Bronchial epithelial cell (primary cell): ENCODE measurements at regions not wholly inside any gene's neighbourhood (a gene's known extent, or its start where the extent isn't known, plus 50 kb on each side); places are given as distances from the start of the nearest gene placed in this dataset.

Experiments
- DNase-seq: peaks from one replicate; pipeline ENCODE4 v3.0.0-alpha.2; 2010; ENCODE audit warnings: low read depth
- FAIRE-seq: peaks from 2 replicates; lab custom pipeline; 2011; peaks lifted over from hg19 to GRCh38; lab: Jason Lieb, UNC
- H3K27me3 ChIP-seq: 2 replicates; pipeline ENCODE4 v1.5.1; 2011; ENCODE audit warnings: low read length; ENCODE audit not compliant: control insufficient read depth, insufficient read depth
- H3K36me3 ChIP-seq: 2 replicates; pipeline ENCODE4 v1.5.1; 2011; ENCODE audit warnings: low read length; ENCODE audit not compliant: control insufficient read depth, insufficient read depth
- H3K4me3 ChIP-seq: 2 replicates; pipeline ENCODE4 v1.5.1; 2011; ENCODE audit warnings: mild to moderate bottlenecking, low read depth, low read length, control low read depth
- TF ChIP-seq, protein P1 (sequence below): IDR thresholded peaks from 2 replicates; pipeline ENCODE4 v1.5.1; 2011; ENCODE audit warnings: mild to moderate bottlenecking, moderate library complexity, low read length, control low read depth, inconsistent platforms; ENCODE audit not compliant: insufficient read depth, severe bottlenecking

DNA sequence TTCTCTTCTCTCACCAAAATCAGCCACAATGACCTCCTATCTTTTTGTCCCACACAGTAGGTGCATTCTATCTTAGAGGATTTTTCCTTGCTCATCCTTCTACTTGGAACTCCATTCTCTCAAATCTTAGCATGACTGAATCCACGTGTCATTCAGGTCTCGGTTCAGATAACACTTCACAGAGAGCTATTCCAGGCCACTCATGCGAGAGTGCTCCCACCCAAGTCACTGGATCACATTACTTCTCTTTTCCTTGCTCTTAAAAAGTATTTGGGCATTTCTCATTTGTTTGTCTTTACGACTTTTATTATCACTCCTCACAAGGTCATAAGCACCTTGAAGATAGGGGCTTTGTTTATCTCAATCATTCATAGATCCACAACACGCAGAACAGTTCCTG, 647.5 kb upstream of the TENM3 start:
- H3K36me3 ChIP-seq = no peaks in the 10 kb centered on the region
- no peak overlapping the region for H3K4me3 ChIP-seq
- H3K27me3 ChIP-seq = no peaks in the 10 kb centered on the region
- TF ChIP-seq, protein P1, sequence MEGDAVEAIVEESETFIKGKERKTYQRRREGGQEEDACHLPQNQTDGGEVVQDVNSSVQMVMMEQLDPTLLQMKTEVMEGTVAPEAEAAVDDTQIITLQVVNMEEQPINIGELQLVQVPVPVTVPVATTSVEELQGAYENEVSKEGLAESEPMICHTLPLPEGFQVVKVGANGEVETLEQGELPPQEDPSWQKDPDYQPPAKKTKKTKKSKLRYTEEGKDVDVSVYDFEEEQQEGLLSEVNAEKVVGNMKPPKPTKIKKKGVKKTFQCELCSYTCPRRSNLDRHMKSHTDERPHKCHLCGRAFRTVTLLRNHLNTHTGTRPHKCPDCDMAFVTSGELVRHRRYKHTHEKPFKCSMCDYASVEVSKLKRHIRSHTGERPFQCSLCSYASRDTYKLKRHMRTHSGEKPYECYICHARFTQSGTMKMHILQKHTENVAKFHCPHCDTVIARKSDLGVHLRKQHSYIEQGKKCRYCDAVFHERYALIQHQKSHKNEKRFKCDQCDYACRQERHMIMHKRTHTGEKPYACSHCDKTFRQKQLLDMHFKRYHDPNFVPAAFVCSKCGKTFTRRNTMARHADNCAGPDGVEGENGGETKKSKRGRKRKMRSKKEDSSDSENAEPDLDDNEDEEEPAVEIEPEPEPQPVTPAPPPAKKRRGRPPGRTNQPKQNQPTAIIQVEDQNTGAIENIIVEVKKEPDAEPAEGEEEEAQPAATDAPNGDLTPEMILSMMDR = no peak
- DNase-seq (no peak), FAIRE-seq (no peak)

DNA sequence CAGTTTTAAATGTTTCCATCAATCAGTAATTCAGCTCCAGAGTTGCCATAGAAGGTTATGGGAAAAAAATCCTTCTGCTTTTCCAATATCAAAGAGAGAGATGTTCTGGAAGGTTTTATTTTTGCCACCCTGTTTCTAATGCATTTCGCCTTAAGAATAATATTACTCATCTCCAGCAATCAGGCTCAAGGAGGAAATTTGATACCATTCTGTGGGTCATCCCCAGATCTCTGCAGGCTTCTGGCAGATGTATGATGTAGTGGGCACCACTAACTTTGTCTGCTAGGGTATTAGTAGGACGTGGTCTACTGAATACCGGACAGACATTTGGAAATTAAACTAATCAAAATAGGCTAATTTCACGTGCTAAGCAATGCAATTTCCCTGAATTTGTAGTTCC, 645.4 kb upstream of the TENM3 start:
- DNase-seq (no peak), FAIRE-seq (no peak)
- Histone ChIP-seq H3K27me3 (no peaks in the 10 kb centered on the region), H3K36me3 (no peaks in the 10 kb centered on the region), H3K4me3 (no peak overlapping the region)
- TF ChIP-seq, protein P1 = no peak

DNA sequence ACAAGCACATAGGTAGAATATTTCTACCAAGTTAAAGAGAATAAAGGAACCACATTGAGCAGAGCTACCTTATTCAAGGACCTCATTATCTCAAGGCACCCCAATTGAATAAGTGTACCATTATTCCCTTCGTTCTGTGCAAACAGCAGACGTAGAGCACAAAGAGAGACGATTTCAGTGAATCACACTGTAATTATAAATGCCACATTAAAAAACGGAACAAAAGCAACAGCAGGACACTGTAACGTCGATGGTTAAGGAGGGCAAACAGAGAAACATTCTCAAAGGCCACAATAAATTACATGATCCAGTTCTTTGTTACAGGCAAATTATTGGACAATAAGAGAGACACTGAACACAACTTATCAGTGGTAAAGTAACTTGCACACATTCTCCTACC, 644.1 kb upstream of the TENM3 start:
- H3K27me3 ChIP-seq = no peaks in the 10 kb centered on the region
- H3K36me3 ChIP-seq = no peaks in the 10 kb centered on the region
- no peak overlapping the region for H3K4me3 ChIP-seq
- DNase-seq = no peak
- TF ChIP-seq, protein P1 = no peak
- no peak for FAIRE-seq

DNA sequence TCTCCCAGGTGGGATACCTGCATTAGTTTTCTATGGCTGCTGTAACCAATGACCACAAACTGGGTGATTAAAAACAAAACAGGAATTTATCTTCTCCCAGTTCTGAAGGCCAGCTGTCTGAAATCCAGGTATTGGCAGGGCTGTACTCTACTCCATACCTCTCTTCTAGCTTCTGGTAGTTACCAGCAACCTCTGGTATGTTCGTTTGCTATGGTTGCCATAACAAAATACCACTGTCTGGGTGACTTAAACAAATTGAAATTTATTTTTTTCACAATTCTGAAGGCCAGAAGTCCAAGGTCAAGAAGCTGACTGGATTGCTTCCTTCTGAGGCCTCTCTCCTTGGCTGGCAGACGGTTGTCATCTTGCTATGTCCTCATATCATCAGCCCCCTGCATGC, 642.1 kb upstream of the TENM3 start:
- no peak for FAIRE-seq
- TF ChIP-seq, protein P1 = no peak

DNA sequence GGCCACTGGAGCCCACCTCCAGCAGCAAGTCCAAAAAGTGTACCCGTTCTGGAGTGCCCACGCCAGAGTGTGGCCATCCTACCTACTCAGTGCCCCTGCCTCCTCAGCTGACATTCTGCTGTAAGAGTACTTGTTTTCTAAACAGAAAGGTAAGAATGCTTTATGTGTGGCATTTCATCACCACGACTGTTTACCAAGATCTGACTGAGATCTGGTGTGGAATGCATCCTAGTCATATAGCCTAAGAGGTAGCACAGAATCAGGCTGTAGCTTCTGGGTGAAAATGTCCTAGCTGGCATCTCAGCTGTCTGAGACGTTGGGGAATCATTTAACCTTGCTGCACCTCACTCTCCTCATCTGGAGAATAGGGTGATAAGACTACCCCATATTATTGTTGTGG, 638.7 kb upstream of the TENM3 start:
- Histone ChIP-seq H3K4me3 (no peak overlapping the region), H3K36me3 (no peaks in the 10 kb centered on the region), H3K27me3 (no peaks in the 10 kb centered on the region)
- DNase-seq = no peak
- TF ChIP-seq, protein P1 = no peak
- no peak for FAIRE-seq

More for the DNA sequence above, 642.1 kb upstream of the TENM3 start:
- Histone ChIP-seq H3K36me3 (no peaks in the 10 kb centered on the region), H3K4me3 (no peak overlapping the region), H3K27me3 (no peaks in the 10 kb centered on the region)
- DNase-seq = no peak

DNA sequence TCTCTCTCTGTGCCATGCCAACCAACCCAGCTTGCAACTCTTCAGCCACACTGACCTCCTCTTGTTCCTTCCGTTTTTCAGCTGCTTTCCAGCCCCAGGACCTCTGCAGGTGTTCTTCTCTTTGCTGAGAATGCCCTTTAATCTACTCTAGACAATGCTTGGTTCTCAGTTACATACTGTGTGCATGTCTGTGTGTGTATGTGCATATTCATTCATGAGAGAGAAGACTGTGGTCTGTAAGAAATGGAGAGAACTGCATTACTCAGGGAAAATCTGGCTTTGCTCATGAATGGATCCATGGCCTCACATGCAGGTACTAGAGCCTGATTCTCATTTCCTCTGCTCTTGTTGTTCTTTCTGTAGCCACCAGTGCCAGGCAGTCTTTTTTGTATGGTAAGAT, 636.9 kb upstream of the TENM3 start:
- FAIRE-seq = no peak
- Histone ChIP-seq H3K4me3 (no peak overlapping the region), H3K27me3 (no peaks in the 10 kb centered on the region), H3K36me3 (no peaks in the 10 kb centered on the region)
- TF ChIP-seq, protein P1 = no peak
- DNase-seq = no peak
